T-helper 1 cell (primary cell): ENCODE measurements at regions not wholly inside any gene's neighbourhood (a gene's known extent, or its start where the extent isn't known, plus 50 kb on each side); places are given as distances from the start of the nearest gene placed in this dataset.
"Not testable (repeated sequence)": the region's sequence is repeated elsewhere in the genome, so short reads cannot be mapped to it uniquely, and the experiment has no call there.

Experiments
- DNase-seq, 5 donors: peaks; one replicate each; pipeline ENCODE4 v3.0.0-alpha.2; 2012 to 2020

- no peak for DNase-seq
Observed at GRCh38 chr3:13245615-13245978, 172.4 kb upstream of the IQSEC1 start.

- DNase-seq, result no peak
Observed at GRCh38 chr3:13243586-13243985, 170.4 kb upstream of the IQSEC1 start.

- DNase-seq, result no peak
Observed at GRCh38 chr3:13242364-13242737, 169.1 kb upstream of the IQSEC1 start.

- no peak for DNase-seq
Observed at GRCh38 chr3:13241621-13242363, 168.6 kb upstream of the IQSEC1 start.

- DNase-seq, result no peak
Observed at GRCh38 chr3:13240928-13241618, 167.8 kb upstream of the IQSEC1 start.

GRCh38 chr3:13239467-13239760 is 166.2 kb upstream of the IQSEC1 start:
- DNase-seq, result no peak

- no peak for DNase-seq
Observed at GRCh38 chr3:13238687-13239466, 165.6 kb upstream of the IQSEC1 start.

- DNase-seq, result no peak
Observed at GRCh38 chr3:13237776-13238490, 164.7 kb upstream of the IQSEC1 start.

GRCh38 chr3:13236557-13237173 is 163.4 kb upstream of the IQSEC1 start:
- DNase-seq, result no peak

GRCh38 chr3:13235897-13236296 is 162.7 kb upstream of the IQSEC1 start:
- DNase-seq, result no peak

- DNase-seq, result peak in 1 of 5 donors; percentile 67
Observed at GRCh38 chr3:13235079-13235478, 161.8 kb upstream of the IQSEC1 start.

- no peak for DNase-seq
Observed at GRCh38 chr3:13234666-13235065, 161.4 kb upstream of the IQSEC1 start.

GRCh38 chr3:13233487-13234485 is 160.6 kb upstream of the IQSEC1 start:
- no peak for DNase-seq

GRCh38 chr3:13231781-13232666 is 158.8 kb upstream of the IQSEC1 start:
- DNase-seq, result no peak

GRCh38 chr3:13229273-13229949 is 156.2 kb upstream of the IQSEC1 start:
- DNase-seq, result peak in 1 of 5 donors; percentile 25

- no peak for DNase-seq
Observed at GRCh38 chr3:13228584-13228983, 155.4 kb upstream of the IQSEC1 start.

GRCh38 chr3:13228169-13228568 is 154.9 kb upstream of the IQSEC1 start:
- DNase-seq, result not testable (repeated sequence)

GRCh38 chr3:13227315-13228165 is 154.3 kb upstream of the IQSEC1 start:
- no peak for DNase-seq

- no peak for DNase-seq
Observed at GRCh38 chr3:13224967-13225366, 151.7 kb upstream of the IQSEC1 start.
